ENCODE measurements at regions not wholly inside any gene's neighbourhood (a gene's known extent, or its start where the extent isn't known, plus 50 kb on each side); places are given as distances from the start of the nearest gene placed in this dataset.

GRCh38 chr18:21991081-21991534 lies 178.3 kb upstream of the GATA6 start:
- DNase-seq (no peak), ATAC-seq (no peak)
- no peaks in the 10 kb centered on the region for H3K36me3 Mint-ChIP-seq
- Histone ChIP-seq H3K4me3 (ENCODE audit: low read length) (no peak overlapping the region), H3K4me1 (ENCODE audit: control insufficient read depth in 2 of 2, insufficient read depth in 2 of 2, low read length in 2 of 2) (no peaks in the 10 kb centered on the region), H3K27ac (ENCODE audit: low read depth, low read length) (no peak overlapping the region), H3K36me3 (ENCODE audit: control insufficient read depth in 2 of 3, insufficient read depth in 3 of 3, low read length in 3 of 3) (no peaks in the 10 kb centered on the region), H3K27me3 (ENCODE audit: control insufficient read depth in 2 of 2, insufficient read depth in 2 of 2, low read length in 2 of 2) (no peaks in the 10 kb centered on the region), H3K9me3 (ENCODE audit: control insufficient read depth in 2 of 3, low read length in 3 of 3) (no peaks in the 10 kb centered on the region)
- H3K27me3 Mint-ChIP-seq = peaks cover 0 to 17% (median 10%) of the 10 kb centered on the region in 5 donors
- ChIA-PET CTCF (no interaction called here), POLR2A (no interaction called here)
- peaks cover 0 to 1% (median 0%) of the 10 kb centered on the region in 7 donors for H3K4me1 Mint-ChIP-seq
- intact Hi-C loops (cut with micrococcal nuclease) = loop anchor here in 1 of 2 donors (10.0 kb wide), 1 partner anchor 714 kb away; no protein-coding TSS in a partner anchor
- peaks cover 0 to 4% (median 0%) of the 10 kb centered on the region in 11 donors for H3K9me3 Mint-ChIP-seq
- H3K27ac Mint-ChIP-seq = no peak overlapping the region
- no peak overlapping the region for H3K4me3 Mint-ChIP-seq

GRCh38 chr18:21991886-21992285 lies 177.5 kb upstream of the GATA6 start:
- H3K4me1 ChIP-seq (ENCODE audit: control insufficient read depth in 2 of 2, insufficient read depth in 2 of 2, low read length in 2 of 2) = no peaks in the 10 kb centered on the region
- Mint-ChIP-seq H3K4me1 (peaks cover 0 to 1% (median 0%) of the 10 kb centered on the region in 7 donors), H3K36me3 (no peaks in the 10 kb centered on the region), H3K27ac (no peak overlapping the region), H3K27me3 (peaks cover 0 to 17% (median 10%) of the 10 kb centered on the region in 5 donors), H3K9me3 (peaks cover 0 to 4% (median 0%) of the 10 kb centered on the region in 11 donors), H3K4me3 (no peak overlapping the region)
- no peak overlapping the region for H3K27ac ChIP-seq (ENCODE audit: low read depth, low read length)
- no peak overlapping the region for H3K4me3 ChIP-seq (ENCODE audit: low read length)
- H3K27me3 ChIP-seq (ENCODE audit: control insufficient read depth in 2 of 2, insufficient read depth in 2 of 2, low read length in 2 of 2) = no peaks in the 10 kb centered on the region
- CTCF ChIA-PET = no interaction called here
- no peaks in the 10 kb centered on the region for H3K36me3 ChIP-seq (ENCODE audit: control insufficient read depth in 2 of 3, insufficient read depth in 3 of 3, low read length in 3 of 3)
- POLR2A ChIA-PET = no interaction called here
- DNase-seq = no peak
- no peak for ATAC-seq
- intact Hi-C loops (cut with micrococcal nuclease) = loop anchor here in 1 of 2 donors (10.0 kb wide), 1 partner anchor 713 kb away; no protein-coding TSS in a partner anchor
- H3K9me3 ChIP-seq (ENCODE audit: control insufficient read depth in 2 of 3, low read length in 3 of 3) = no peaks in the 10 kb centered on the region

GRCh38 chr18:21996351-21996826 lies 173.0 kb upstream of the GATA6 start:
- Histone ChIP-seq H3K27ac (ENCODE audit: low read depth, low read length) (no peak overlapping the region), H3K4me1 (ENCODE audit: control insufficient read depth in 2 of 2, insufficient read depth in 2 of 2, low read length in 2 of 2) (no peaks in the 10 kb centered on the region), H3K36me3 (ENCODE audit: control insufficient read depth in 2 of 3, insufficient read depth in 3 of 3, low read length in 3 of 3) (no peaks in the 10 kb centered on the region), H3K9me3 (ENCODE audit: control insufficient read depth in 2 of 3, low read length in 3 of 3) (no peaks in the 10 kb centered on the region), H3K4me3 (ENCODE audit: low read length) (no peak overlapping the region), H3K27me3 (ENCODE audit: control insufficient read depth in 2 of 2, insufficient read depth in 2 of 2, low read length in 2 of 2) (no peaks in the 10 kb centered on the region)
- Mint-ChIP-seq H3K4me1 (peaks cover 0 to 6% (median 5%) of the 10 kb centered on the region in 7 donors), H3K27ac (peak overlapping the region in 1 of 9 donors; percentile 16), H3K9me3 (no peaks in the 10 kb centered on the region), H3K27me3 (peaks cover 0 to 10% (median 4%) of the 10 kb centered on the region in 5 donors), H3K4me3 (no peak overlapping the region), H3K36me3 (no peaks in the 10 kb centered on the region)
- no peak for ATAC-seq
- intact Hi-C loops (cut with micrococcal nuclease) = loop anchor here in 1 of 2 donors (5.0 to 10.0 kb wide), 3 partner anchors 366 to 708 kb away; no protein-coding TSS in a partner anchor
- ChIA-PET POLR2A (no interaction called here), CTCF (no interaction called here)
- DNase-seq = no peak

- peaks cover 0 to 4% (median under 1%) of the 10 kb centered on the region in 5 donors for H3K27me3 Mint-ChIP-seq
- DNase-seq (peak in 5 of 9 donors; percentile 3 to 21 (median 14)), ATAC-seq (peak; percentile 70)
- no peak overlapping the region for H3K27ac ChIP-seq (ENCODE audit: low read depth, low read length)
- no peak overlapping the region for H3K27ac Mint-ChIP-seq
- ChIA-PET POLR2A (no interaction called here), CTCF (no interaction called here)
- no peaks in the 10 kb centered on the region for H3K36me3 ChIP-seq (ENCODE audit: control insufficient read depth in 2 of 3, insufficient read depth in 3 of 3, low read length in 3 of 3)
- no peaks in the 10 kb centered on the region for H3K4me1 ChIP-seq (ENCODE audit: control insufficient read depth in 2 of 2, insufficient read depth in 2 of 2, low read length in 2 of 2)
- intact Hi-C loops (cut with micrococcal nuclease) = loop anchor here in 1 of 2 donors (5.0 to 10.0 kb wide), 3 partner anchors 365 to 707 kb away; no protein-coding TSS in a partner anchor
- H3K4me3 Mint-ChIP-seq = no peak overlapping the region
- H3K4me3 ChIP-seq (ENCODE audit: low read length) = no peak overlapping the region
- peaks cover 0 to 6% (median 3%) of the 10 kb centered on the region in 7 donors for H3K4me1 Mint-ChIP-seq
- H3K9me3 Mint-ChIP-seq = peaks cover 0 to 3% (median 0%) of the 10 kb centered on the region in 11 donors
- H3K27me3 ChIP-seq (ENCODE audit: control insufficient read depth in 2 of 2, insufficient read depth in 2 of 2, low read length in 2 of 2) = no peaks in the 10 kb centered on the region
- H3K36me3 Mint-ChIP-seq = no peaks in the 10 kb centered on the region
- no peaks in the 10 kb centered on the region for H3K9me3 ChIP-seq (ENCODE audit: control insufficient read depth in 2 of 3, low read length in 3 of 3)
Measured at GRCh38 chr18:21997207-21998143, 171.9 kb upstream of the GATA6 start.

- Mint-ChIP-seq H3K27ac (no peak overlapping the region), H3K4me3 (no peak overlapping the region), H3K4me1 (peaks cover 0 to 6% (median 3%) of the 10 kb centered on the region in 7 donors), H3K27me3 (peaks cover 0 to 4% (median 0%) of the 10 kb centered on the region in 5 donors), H3K36me3 (no peaks in the 10 kb centered on the region), H3K9me3 (peaks cover 0 to 3% (median 0%) of the 10 kb centered on the region in 11 donors)
- no peak overlapping the region for H3K27ac ChIP-seq (ENCODE audit: low read depth, low read length)
- H3K4me3 ChIP-seq (ENCODE audit: low read length) = no peak overlapping the region
- no peaks in the 10 kb centered on the region for H3K4me1 ChIP-seq (ENCODE audit: control insufficient read depth in 2 of 2, insufficient read depth in 2 of 2, low read length in 2 of 2)
- intact Hi-C loops (cut with micrococcal nuclease) = loop anchor here in 1 of 2 donors (5.0 to 10.0 kb wide), 3 partner anchors 364 to 706 kb away; no protein-coding TSS in a partner anchor
- no peaks in the 10 kb centered on the region for H3K9me3 ChIP-seq (ENCODE audit: control insufficient read depth in 2 of 3, low read length in 3 of 3)
- no peak for ATAC-seq
- DNase-seq = no peak
- H3K27me3 ChIP-seq (ENCODE audit: control insufficient read depth in 2 of 2, insufficient read depth in 2 of 2, low read length in 2 of 2) = no peaks in the 10 kb centered on the region
- POLR2A ChIA-PET = no interaction called here
- no peaks in the 10 kb centered on the region for H3K36me3 ChIP-seq (ENCODE audit: control insufficient read depth in 2 of 3, insufficient read depth in 3 of 3, low read length in 3 of 3)
- CTCF ChIA-PET = no interaction called here
Measured at GRCh38 chr18:21998486-21998885, 170.9 kb upstream of the GATA6 start.

DNA sequence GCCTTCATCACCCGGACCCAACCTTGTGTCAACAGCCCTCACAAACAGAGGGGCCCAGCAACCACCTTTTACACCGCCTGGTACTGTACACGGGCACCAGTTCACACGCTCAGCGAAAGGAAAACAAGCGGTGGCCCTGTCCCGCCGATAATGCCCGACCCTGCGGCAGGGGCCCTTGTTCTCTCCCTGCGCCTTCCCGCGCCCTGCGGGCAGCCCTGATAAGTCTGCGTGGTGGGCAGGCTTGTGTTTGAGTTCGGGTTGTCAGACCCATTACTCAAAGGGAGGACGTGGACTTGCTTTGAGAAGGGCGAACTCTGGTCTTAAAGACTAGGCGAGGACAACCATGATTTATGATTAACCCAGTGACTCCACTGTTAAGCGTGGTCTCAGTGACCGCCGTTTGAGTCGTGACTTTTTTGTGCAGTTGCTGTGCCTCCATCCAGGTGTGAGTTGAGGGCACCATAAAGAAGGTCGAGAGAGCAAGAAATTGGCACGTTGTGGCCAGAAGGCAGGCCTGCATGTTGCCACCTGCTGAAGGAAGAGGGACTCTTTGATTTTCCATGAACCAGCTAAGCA lies 167.4 kb upstream of the GATA6 start:
- Histone ChIP-seq H3K4me3 (ENCODE audit: low read length) (no peak overlapping the region), H3K4me1 (ENCODE audit: control insufficient read depth in 2 of 2, insufficient read depth in 2 of 2, low read length in 2 of 2) (no peaks in the 10 kb centered on the region), H3K36me3 (ENCODE audit: control insufficient read depth in 2 of 3, insufficient read depth in 3 of 3, low read length in 3 of 3) (no peaks in the 10 kb centered on the region), H3K27ac (ENCODE audit: low read depth, low read length) (no peak overlapping the region), H3K9me3 (ENCODE audit: control insufficient read depth in 2 of 3, low read length in 3 of 3) (no peaks in the 10 kb centered on the region), H3K27me3 (ENCODE audit: control insufficient read depth in 2 of 2, insufficient read depth in 2 of 2, low read length in 2 of 2) (no peaks in the 10 kb centered on the region)
- Mint-ChIP-seq H3K4me1 (peaks cover 0 to 6% (median 3%) of the 10 kb centered on the region in 7 donors), H3K27me3 (no peaks in the 10 kb centered on the region), H3K9me3 (peaks cover 0 to 3% (median 0%) of the 10 kb centered on the region in 11 donors), H3K36me3 (no peaks in the 10 kb centered on the region), H3K27ac (no peak overlapping the region), H3K4me3 (no peak overlapping the region)
- ChIA-PET CTCF (no interaction called here), POLR2A (no interaction called here)
- DNase-seq (no peak), ATAC-seq (no peak)
- intact Hi-C loops (cut with micrococcal nuclease) = no loop called here

All from naive thymus-derived CD4-positive, alpha-beta T cell (primary cell).